Femur (tissue), 1 donor: ENCODE measurements at regions not wholly inside any gene's neighbourhood (a gene's known extent, or its start where the extent isn't known, plus 50 kb on each side); places are given as distances from the start of the nearest gene placed in this dataset.
"Not testable (repeated sequence)": the region's sequence is repeated elsewhere in the genome, so short reads cannot be mapped to it uniquely, and the experiment has no call there.

Source experiments
- DNase-seq: peaks from one replicate; pipeline ENCODE4 v3.0.0-alpha.2; 2017

GRCh38 chr6:5836597-5836996, 170.1 kb downstream of the NRN1 start:
- DNase-seq: not testable (repeated sequence)

- DNase-seq: no peak
These were observed 173.6 kb downstream of the NRN1 start for GRCh38 chr6:5833120-5833519.

DNA sequence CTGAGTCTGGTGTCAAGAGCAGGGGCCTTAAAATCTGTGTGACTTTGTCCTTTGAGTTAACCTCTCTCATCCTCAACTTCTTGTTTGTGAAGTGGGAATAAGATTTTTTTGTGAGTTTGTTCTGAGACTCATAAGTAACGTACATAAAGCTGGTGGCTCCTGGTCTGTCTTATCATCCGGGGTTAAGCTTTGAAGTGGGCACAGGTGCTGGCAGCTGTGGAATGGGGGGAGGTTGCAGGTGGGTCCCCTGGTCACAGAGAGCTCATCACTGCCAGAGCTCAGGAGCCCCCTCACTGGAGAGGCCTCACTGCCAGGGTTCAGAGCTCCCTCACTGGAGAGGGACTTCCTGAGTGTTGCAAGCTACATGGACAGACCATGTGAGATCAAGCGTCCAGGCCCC, 174.1 kb downstream of the NRN1 start:
- DNase-seq: no peak

DNA sequence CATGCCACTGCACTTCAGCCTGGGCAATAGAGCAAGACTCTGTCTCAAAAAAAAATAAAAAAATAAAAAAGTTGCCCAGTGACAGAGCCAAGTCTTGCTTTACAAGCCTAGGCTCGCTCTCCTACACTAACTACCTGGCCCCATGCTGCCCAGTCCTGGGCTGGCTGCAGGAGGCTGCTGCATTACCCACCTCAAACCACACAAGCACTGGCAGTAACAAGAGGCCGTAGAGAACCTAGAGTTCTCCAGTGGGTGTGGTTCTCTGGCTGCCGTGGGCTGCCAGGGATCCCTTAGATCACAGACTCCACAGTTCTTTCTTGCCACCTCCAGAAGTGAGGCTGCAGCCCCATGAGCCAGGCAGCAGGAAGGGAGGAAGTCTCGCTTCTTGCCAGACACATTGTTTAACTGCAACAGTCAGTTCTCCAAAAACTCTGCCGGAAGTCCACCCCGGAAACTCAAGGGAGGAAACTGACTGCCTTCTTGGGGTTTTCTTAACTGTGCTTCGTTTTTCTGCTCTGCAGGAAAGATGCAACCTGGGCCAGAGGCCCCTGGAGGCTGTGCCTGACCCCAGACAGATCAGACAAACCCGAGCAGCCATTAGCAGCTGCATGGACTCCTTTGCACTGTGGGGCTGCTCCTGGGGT, 175.4 kb downstream of the NRN1 start:
- peak; percentile 55 for DNase-seq

DNA sequence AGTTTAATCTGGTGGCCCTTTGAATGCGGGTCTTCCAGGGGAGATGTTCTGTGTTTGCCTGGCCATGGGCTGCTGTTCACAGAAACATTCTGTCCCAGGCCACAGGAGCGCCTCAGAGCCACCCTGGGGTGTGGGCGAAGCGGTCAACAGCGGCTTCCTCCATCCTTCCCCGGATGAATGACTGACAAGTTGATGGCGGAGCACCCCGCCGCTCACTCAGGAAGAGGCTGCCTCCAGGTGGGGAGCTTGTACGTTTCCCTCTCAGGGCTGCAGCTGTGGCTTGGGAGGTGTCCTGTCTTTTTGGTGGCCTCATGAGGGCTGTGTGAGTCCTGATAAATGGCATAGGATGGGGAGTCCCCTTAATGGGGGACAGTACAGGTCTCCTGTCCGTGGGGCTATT, 178.4 kb downstream of the NRN1 start:
- DNase-seq: no peak

DNA sequence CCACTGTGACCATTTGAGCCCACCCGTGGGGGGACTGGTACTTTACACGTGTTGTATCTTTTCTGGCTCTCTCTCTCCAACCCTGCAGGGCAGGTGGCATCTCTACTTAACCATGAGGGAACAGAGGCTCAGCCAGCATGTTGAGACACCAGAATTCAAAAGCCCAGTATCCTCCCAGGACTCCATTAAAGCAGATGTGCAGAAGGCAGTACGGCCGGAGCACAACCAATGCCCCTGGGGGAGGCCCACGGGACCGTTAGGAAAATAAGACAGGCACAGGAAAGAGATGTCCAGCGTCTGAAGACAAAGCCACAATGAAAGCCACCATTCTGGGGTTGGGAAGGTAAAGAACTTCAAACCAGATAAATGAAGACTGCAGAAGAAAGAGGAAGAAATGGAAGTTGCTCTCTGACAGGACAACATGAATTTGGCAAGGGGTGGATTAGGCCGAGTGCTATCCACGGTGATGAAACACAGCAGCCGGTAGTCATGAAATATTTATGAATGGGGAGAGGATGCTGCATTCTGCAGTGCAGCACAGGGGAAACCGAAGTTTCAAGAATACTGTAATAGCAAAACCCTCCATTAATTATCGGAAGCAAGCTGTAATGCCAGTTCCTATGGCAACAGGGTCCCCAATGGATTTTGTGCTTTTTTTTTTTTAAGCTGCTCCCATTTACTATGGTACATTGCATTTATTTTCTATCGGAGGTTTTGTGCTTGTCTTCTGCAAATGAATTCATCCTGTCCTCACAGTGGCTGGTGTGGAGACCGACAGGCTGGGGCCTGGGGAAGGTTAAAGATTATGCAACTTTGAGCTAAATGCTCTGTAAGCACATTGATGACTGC, 179.4 kb downstream of the NRN1 start:
- no peak for DNase-seq

DNA sequence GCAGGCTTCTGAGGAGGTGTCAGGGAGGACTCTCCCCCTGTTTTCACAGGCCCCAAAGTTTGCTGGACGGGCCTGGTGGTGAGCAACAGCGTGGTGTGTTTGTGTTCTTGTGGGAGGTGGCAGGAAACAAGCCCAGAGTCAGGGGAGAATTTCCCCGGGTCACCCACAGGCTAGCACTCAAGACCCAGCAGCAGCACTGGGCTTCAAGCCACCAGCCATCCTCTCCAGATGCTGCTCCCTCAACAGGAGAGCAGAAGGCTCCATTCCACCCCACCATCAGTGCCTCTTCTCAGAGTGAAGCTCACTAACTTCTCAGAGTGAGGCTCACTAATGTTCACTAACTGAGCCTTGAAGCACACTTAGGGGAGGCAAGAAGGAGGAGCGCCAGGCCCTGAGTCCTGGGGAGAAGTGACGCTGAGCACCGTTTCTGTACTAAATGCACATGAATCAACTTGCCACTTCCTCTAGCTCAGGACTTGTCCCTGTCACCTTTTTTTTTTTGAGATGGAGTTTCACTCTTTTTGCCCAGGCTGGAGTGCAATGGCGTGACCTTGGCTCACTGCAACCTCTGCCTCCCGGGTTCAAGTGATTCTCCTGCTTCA, 182.2 kb downstream of the NRN1 start:
- not testable (repeated sequence) for DNase-seq
